Kidney epithelial cell (primary cell): ENCODE measurements at regions not wholly inside any gene's neighbourhood (a gene's known extent, or its start where the extent isn't known, plus 50 kb on each side); places are given as distances from the start of the nearest gene placed in this dataset.

Experiments
- DNase-seq: peaks from one replicate; pipeline ENCODE4 v3.0.0-alpha.2; 2010; ENCODE audit warnings: low read depth
- H3K27me3 ChIP-seq: 2 replicates; pipeline ENCODE4 v1.6.0; 2011; ENCODE audit warnings: low read length; ENCODE audit not compliant: control insufficient read depth, insufficient read depth
- H3K36me3 ChIP-seq: 2 replicates; pipeline ENCODE4 v1.5.1; 2011; ENCODE audit warnings: low read length; ENCODE audit not compliant: control insufficient read depth, insufficient read depth
- H3K4me3 ChIP-seq: 2 replicates; pipeline ENCODE4 v1.5.1; 2011; ENCODE audit warnings: low read depth, mild to moderate bottlenecking, control low read depth, low read length
- CTCF ChIP-seq: IDR thresholded peaks from 2 replicates; pipeline ENCODE4 v1.5.1; 2011; ENCODE audit warnings: mild to moderate bottlenecking, moderate library complexity, low read length, control low read depth, inconsistent platforms; ENCODE audit not compliant: insufficient read depth, poor library complexity, severe bottlenecking

- Histone ChIP-seq H3K27me3 (no peaks in the 10 kb centered on the region), H3K36me3 (no peaks in the 10 kb centered on the region), H3K4me3 (no peak overlapping the region)
- DNase-seq: no peak
- no peak for TF ChIP-seq CTCF
These were observed 274.9 kb upstream of the PITX2 start for GRCh38 chr4:110897784-110898183.

- TF ChIP-seq CTCF: no peak
- DNase-seq: no peak
- Histone ChIP-seq H3K4me3 (no peak overlapping the region), H3K27me3 (no peaks in the 10 kb centered on the region), H3K36me3 (no peaks in the 10 kb centered on the region)
These were observed 275.4 kb upstream of the PITX2 start for GRCh38 chr4:110898290-110898689.

GRCh38 chr4:110900213-110900769, 277.4 kb upstream of the PITX2 start:
- H3K27me3 ChIP-seq: no peaks in the 10 kb centered on the region
- no peak for DNase-seq
- TF ChIP-seq CTCF: no peak
- no peak overlapping the region for H3K4me3 ChIP-seq
- H3K36me3 ChIP-seq: no peaks in the 10 kb centered on the region

- no peak for DNase-seq
- no peaks in the 10 kb centered on the region for H3K36me3 ChIP-seq
These were observed 279.6 kb upstream of the PITX2 start for GRCh38 chr4:110902500-110902899.

GRCh38 chr4:110904435-110905065, 281.7 kb upstream of the PITX2 start:
- DNase-seq: no peak
- Histone ChIP-seq H3K36me3 (no peaks in the 10 kb centered on the region), H3K4me3 (no peak overlapping the region), H3K27me3 (no peaks in the 10 kb centered on the region)
- TF ChIP-seq CTCF: no peak

More at GRCh38 chr4:110902500-110902899, 279.6 kb upstream of the PITX2 start:
- no peak for TF ChIP-seq CTCF
- H3K4me3 ChIP-seq: no peak overlapping the region
- no peaks in the 10 kb centered on the region for H3K27me3 ChIP-seq

- DNase-seq: no peak
- Histone ChIP-seq H3K36me3 (no peaks in the 10 kb centered on the region), H3K27me3 (no peaks in the 10 kb centered on the region), H3K4me3 (no peak overlapping the region)
- TF ChIP-seq CTCF: no peak
These were observed 282.5 kb upstream of the PITX2 start for GRCh38 chr4:110905367-110905766.
